PC-3 (cell line): ENCODE measurements at regions not wholly inside any gene's neighbourhood (a gene's known extent, or its start where the extent isn't known, plus 50 kb on each side); places are given as distances from the start of the nearest gene placed in this dataset.

ENCODE experiments used
- CTCF ChIP-seq: fragments of 300-600 bp; sonication (generic); conservative IDR thresholded peaks from 2 replicates; pipeline ENCODE4 v1.5.1; 2017; ENCODE audit warnings: antibody characterized with exemption, low read depth, mild to moderate bottlenecking, low read length
- EZH2 ChIP-seq: fragments of 300-600 bp; sonication (generic); IDR thresholded peaks from one replicate; pipeline ENCODE4 v1.6.1; 2017; ENCODE audit warnings: antibody characterized with exemption, mild to moderate bottlenecking, low read length; ENCODE audit not compliant: unreplicated experiment
- EZH2phosphoT487 ChIP-seq: fragments of 300-600 bp; sonication (generic); IDR thresholded peaks from 2 replicates; pipeline ENCODE4 v1.6.1; 2018; ENCODE audit warnings: mild to moderate bottlenecking, antibody characterized with exemption, low read length, borderline replicate concordance

- TF ChIP-seq CTCF (peak; percentile 72), EZH2 (no peak), EZH2phosphoT487 (no peak)
Observed at GRCh38 chr6:4008324-4009047, 70.5 kb downstream of the FAM217A start.
